SK-N-SH treated with all-trans-retinoic acid at 6 μM for 48 hours (cell line): ENCODE measurements at regions not wholly inside any gene's neighbourhood (a gene's known extent, or its start where the extent isn't known, plus 50 kb on each side); places are given as distances from the start of the nearest gene placed in this dataset.

Experiments
- ATAC-seq: fragments of 200-7000 bp; cut with Tn5 transposase; 3 replicates; pipeline ENCODE4 v1.9.1; 2020; ENCODE audit warnings: mild to moderate bottlenecking, moderate library complexity
- ARNTL ChIP-seq: fragments of 450-650 bp; formaldehyde crosslinking; IDR thresholded peaks from 2 replicates; pipeline ENCODE4 v1.5.0; 2020; ENCODE audit warnings: low read depth, mild to moderate bottlenecking, moderate library complexity, borderline replicate concordance
- BACH2 ChIP-seq: fragments of 250-450 bp; sonication (Bioruptor Pico); IDR thresholded peaks from 2 replicates; pipeline ENCODE4 v1.9.0; 2021; ENCODE audit warnings: mild to moderate bottlenecking, borderline replicate concordance
- CSDC2 ChIP-seq: fragments of 250-450 bp; sonication (Bioruptor Pico); IDR thresholded peaks from 2 replicates; pipeline ENCODE4 v1.5.0; 2020; ENCODE audit warnings: mild to moderate bottlenecking, moderate library complexity
- ESRRG ChIP-seq: fragments of 250-450 bp; sonication (Bioruptor Pico); IDR thresholded peaks from 2 replicates; pipeline ENCODE4 v1.6.1; 2021; ENCODE audit warnings: mild to moderate bottlenecking
- GLIS3 ChIP-seq: fragments of 250-450 bp; sonication (Bioruptor Pico); IDR thresholded peaks from 2 replicates; pipeline ENCODE4 v1.5.0; 2020; ENCODE audit warnings: mild to moderate bottlenecking, moderate library complexity
- ISL1 ChIP-seq: fragments of 250-450 bp; sonication (Bioruptor Pico); IDR thresholded peaks from 2 replicates; pipeline ENCODE4 v2.1.2; 2022; ENCODE audit warnings: mild to moderate bottlenecking, moderate library complexity
- OSR1 ChIP-seq: fragments of 250-450 bp; sonication (Bioruptor Pico); IDR thresholded peaks from 2 replicates; pipeline ENCODE4 v1.8.0; 2022; ENCODE audit warnings: moderate library complexity, mild to moderate bottlenecking, inconsistent platforms
- POU6F1 ChIP-seq: fragments of 250-450 bp; sonication (Bioruptor Pico); IDR thresholded peaks from 2 replicates; pipeline ENCODE4 v1.8.0; 2021; ENCODE audit warnings: low read depth, mild to moderate bottlenecking, moderate library complexity, borderline replicate concordance
- PPARA ChIP-seq: fragments of 250-450 bp; sonication (Bioruptor Pico); IDR thresholded peaks from 2 replicates; pipeline ENCODE4 v1.5.0; 2020; ENCODE audit warnings: mild to moderate bottlenecking, borderline replicate concordance
- RARB ChIP-seq: fragments of 250-450 bp; sonication (Bioruptor Pico); IDR thresholded peaks from 2 replicates; pipeline ENCODE4 v1.8.0; 2021; ENCODE audit warnings: mild to moderate bottlenecking, moderate library complexity
- SNAI2 ChIP-seq: fragments of 250-450 bp; sonication (Bioruptor Pico); IDR thresholded peaks from 2 replicates; pipeline ENCODE4 v1.5.0; 2020; ENCODE audit warnings: mild to moderate bottlenecking, moderate library complexity
- TOX ChIP-seq: fragments of 250-450 bp; sonication (Bioruptor Pico); IDR thresholded peaks from 2 replicates; pipeline ENCODE4 v1.8.0; 2021; ENCODE audit warnings: mild to moderate bottlenecking, moderate library complexity, borderline replicate concordance
- ZC3H10 ChIP-seq: fragments of 250-450 bp; sonication (Bioruptor Pico); IDR thresholded peaks from 2 replicates; pipeline ENCODE4 v1.5.1; 2021; ENCODE audit warnings: mild to moderate bottlenecking, moderate library complexity
- ZFP3 ChIP-seq: fragments of 250-450 bp; sonication (Bioruptor Pico); IDR thresholded peaks from 2 replicates; pipeline ENCODE4 v1.5.0; 2020; ENCODE audit warnings: mild to moderate bottlenecking, moderate library complexity
- ZFP30 ChIP-seq: fragments of 450-650 bp; formaldehyde crosslinking; IDR thresholded peaks from 2 replicates; pipeline ENCODE4 v1.5.0; 2022; ENCODE audit warnings: mild to moderate bottlenecking, moderate library complexity
- ZNF565 ChIP-seq: fragments of 450-650 bp; formaldehyde crosslinking; conservative IDR thresholded peaks from 2 replicates; pipeline ENCODE4 v1.5.0; 2020; ENCODE audit warnings: low read depth, mild to moderate bottlenecking, moderate library complexity
- ZNF70 ChIP-seq: fragments of 450-650 bp; formaldehyde crosslinking; IDR thresholded peaks from 2 replicates; pipeline ENCODE4 v1.5.0; 2020; ENCODE audit warnings: mild to moderate bottlenecking, moderate library complexity
- ZNF8 ChIP-seq: fragments of 450-650 bp; formaldehyde crosslinking; IDR thresholded peaks from 2 replicates; pipeline ENCODE4 v1.5.0; 2020; ENCODE audit warnings: mild to moderate bottlenecking, moderate library complexity
- TF ChIP-seq, protein P1 (sequence below): fragments of 250-450 bp; sonication (Bioruptor Pico); IDR thresholded peaks from 2 replicates; pipeline ENCODE4 v1.5.0; 2020; ENCODE audit warnings: mild to moderate bottlenecking, moderate library complexity
- TF ChIP-seq, protein P2 (sequence below): fragments of 250-450 bp; sonication (Bioruptor Pico); IDR thresholded peaks from 2 replicates; pipeline ENCODE4 v1.8.0; 2020; ENCODE audit warnings: mild to moderate bottlenecking, moderate library complexity, borderline replicate concordance
- TF ChIP-seq, protein P3 (sequence below): fragments of 250-450 bp; sonication (Bioruptor Pico); IDR thresholded peaks from 2 replicates; pipeline ENCODE4 v1.5.1; 2021; ENCODE audit warnings: mild to moderate bottlenecking, moderate library complexity

DNA sequence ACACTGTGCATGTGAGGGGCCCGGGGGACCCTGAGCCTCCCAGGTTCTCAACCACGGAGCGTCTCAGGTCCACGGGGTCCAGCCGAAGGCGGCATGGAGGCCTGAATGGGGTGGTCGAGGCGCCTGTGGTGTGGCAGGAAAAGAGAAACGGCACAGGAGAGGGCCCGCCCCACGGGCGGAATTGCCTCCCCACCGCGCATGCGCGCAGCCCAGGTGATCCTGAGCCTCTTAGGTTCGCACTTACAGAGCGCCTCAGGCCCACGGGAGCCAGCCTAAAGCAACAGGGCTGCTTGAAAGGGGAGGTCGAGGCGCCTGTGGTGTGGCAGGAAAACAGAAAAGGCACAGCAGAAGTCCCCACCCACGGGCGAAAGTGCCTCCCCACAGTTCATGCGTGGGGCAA, 311.0 kb downstream of the ALG10 start:
- ATAC-seq: peak; percentile 21
- TF ChIP-seq, protein P1, sequence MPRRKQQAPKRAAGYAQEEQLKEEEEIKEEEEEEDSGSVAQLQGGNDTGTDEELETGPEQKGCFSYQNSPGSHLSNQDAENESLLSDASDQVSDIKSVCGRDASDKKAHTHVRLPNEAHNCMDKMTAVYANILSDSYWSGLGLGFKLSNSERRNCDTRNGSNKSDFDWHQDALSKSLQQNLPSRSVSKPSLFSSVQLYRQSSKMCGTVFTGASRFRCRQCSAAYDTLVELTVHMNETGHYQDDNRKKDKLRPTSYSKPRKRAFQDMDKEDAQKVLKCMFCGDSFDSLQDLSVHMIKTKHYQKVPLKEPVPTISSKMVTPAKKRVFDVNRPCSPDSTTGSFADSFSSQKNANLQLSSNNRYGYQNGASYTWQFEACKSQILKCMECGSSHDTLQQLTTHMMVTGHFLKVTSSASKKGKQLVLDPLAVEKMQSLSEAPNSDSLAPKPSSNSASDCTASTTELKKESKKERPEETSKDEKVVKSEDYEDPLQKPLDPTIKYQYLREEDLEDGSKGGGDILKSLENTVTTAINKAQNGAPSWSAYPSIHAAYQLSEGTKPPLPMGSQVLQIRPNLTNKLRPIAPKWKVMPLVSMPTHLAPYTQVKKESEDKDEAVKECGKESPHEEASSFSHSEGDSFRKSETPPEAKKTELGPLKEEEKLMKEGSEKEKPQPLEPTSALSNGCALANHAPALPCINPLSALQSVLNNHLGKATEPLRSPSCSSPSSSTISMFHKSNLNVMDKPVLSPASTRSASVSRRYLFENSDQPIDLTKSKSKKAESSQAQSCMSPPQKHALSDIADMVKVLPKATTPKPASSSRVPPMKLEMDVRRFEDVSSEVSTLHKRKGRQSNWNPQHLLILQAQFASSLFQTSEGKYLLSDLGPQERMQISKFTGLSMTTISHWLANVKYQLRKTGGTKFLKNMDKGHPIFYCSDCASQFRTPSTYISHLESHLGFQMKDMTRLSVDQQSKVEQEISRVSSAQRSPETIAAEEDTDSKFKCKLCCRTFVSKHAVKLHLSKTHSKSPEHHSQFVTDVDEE (CRISPR knock-in tag): no peak
- no peak for TF ChIP-seq ZNF8 (CRISPR knock-in tag)
- TF ChIP-seq, protein P2, sequence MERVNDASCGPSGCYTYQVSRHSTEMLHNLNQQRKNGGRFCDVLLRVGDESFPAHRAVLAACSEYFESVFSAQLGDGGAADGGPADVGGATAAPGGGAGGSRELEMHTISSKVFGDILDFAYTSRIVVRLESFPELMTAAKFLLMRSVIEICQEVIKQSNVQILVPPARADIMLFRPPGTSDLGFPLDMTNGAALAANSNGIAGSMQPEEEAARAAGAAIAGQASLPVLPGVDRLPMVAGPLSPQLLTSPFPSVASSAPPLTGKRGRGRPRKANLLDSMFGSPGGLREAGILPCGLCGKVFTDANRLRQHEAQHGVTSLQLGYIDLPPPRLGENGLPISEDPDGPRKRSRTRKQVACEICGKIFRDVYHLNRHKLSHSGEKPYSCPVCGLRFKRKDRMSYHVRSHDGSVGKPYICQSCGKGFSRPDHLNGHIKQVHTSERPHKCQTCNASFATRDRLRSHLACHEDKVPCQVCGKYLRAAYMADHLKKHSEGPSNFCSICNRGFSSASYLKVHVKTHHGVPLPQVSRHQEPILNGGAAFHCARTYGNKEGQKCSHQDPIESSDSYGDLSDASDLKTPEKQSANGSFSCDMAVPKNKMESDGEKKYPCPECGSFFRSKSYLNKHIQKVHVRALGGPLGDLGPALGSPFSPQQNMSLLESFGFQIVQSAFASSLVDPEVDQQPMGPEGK (CRISPR knock-in tag): no peak
- TF ChIP-seq ISL1 (CRISPR knock-in tag): no peak
- TF ChIP-seq ARNTL: no peak
- no peak for TF ChIP-seq ZNF565
- no peak for TF ChIP-seq GLIS3 (CRISPR knock-in tag)
- no peak for TF ChIP-seq BACH2 (CRISPR knock-in tag)
- TF ChIP-seq SNAI2 (CRISPR knock-in tag): no peak
- TF ChIP-seq ZFP3 (CRISPR knock-in tag): no peak
- no peak for TF ChIP-seq PPARA (CRISPR knock-in tag)
- no peak for TF ChIP-seq TOX (CRISPR knock-in tag)
- TF ChIP-seq ZFP30: no peak

DNA sequence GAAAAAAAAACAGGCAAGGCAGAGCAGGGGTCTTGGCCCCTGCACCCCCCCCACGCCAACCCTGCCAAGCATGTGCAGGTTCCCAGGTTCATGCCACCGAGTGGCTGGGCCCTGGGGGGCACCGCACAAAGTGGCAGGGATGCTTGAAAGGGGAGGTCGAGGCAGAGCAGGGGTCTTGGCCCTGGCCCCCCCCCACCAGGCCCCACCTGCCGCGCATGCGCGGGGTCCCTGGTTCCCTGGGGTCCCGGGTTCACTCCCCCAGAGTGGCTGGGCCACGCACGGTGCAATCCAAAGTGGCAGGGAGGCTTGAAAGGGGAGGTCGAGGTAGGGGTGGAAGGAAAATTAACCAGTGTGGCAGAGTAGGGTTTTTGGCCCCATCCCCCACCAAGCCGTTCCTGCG, 312.2 kb downstream of the ALG10 start:
- TF ChIP-seq ZC3H10 (CRISPR knock-in tag) (no peak), ESRRG (no peak), POU6F1 (CRISPR knock-in tag) (no peak), CSDC2 (CRISPR knock-in tag) (no peak), ZFP3 (CRISPR knock-in tag) (no peak), GLIS3 (CRISPR knock-in tag) (no peak), RARB (CRISPR knock-in tag) (no peak), OSR1 (no peak), ZNF70 (CRISPR knock-in tag) (no peak), ZNF565 (no peak), ISL1 (CRISPR knock-in tag) (no peak), TOX (CRISPR knock-in tag) (no peak), BACH2 (CRISPR knock-in tag) (no peak), PPARA (CRISPR knock-in tag) (no peak), ZFP30 (no peak)
- TF ChIP-seq, protein P3, sequence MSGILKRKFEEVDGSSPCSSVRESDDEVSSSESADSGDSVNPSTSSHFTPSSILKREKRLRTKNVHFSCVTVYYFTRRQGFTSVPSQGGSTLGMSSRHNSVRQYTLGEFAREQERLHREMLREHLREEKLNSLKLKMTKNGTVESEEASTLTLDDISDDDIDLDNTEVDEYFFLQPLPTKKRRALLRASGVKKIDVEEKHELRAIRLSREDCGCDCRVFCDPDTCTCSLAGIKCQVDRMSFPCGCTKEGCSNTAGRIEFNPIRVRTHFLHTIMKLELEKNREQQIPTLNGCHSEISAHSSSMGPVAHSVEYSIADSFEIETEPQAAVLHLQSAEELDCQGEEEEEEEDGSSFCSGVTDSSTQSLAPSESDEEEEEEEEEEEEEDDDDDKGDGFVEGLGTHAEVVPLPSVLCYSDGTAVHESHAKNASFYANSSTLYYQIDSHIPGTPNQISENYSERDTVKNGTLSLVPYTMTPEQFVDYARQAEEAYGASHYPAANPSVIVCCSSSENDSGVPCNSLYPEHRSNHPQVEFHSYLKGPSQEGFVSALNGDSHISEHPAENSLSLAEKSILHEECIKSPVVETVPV (CRISPR knock-in tag): no peak
- TF ChIP-seq, protein P1 (CRISPR knock-in tag): no peak
- TF ChIP-seq, protein P2 (CRISPR knock-in tag): no peak
- ATAC-seq: no peak
